Forelimb muscle (tissue), 1 donor: ENCODE measurements at regions not wholly inside any gene's neighbourhood (a gene's known extent, or its start where the extent isn't known, plus 50 kb on each side); places are given as distances from the start of the nearest gene placed in this dataset.
"Not testable (repeated sequence)": the region's sequence is repeated elsewhere in the genome, so short reads cannot be mapped to it uniquely, and the experiment has no call there.

Source experiments
- DNase-seq: peaks from one replicate; pipeline ENCODE4 v3.0.0-alpha.2; 2013; ENCODE audit warnings: low read depth

DNA sequence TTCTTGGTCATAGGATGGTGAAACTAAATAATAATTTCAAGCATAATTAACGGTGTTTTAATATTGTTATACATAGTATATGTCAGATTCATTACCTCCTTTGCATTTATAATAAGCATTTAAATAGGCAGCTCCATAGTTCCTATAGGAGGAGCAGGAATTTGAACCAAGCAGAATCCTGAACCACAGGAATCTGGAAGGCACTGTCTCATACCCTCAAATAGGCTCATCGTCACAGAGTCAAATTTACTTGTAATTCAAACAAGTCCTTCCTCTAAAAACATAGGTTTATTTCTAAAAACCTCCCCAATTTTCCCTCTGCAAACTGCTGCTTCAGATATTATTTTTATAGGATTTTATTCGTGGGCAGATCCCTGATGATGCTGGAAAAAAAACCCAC, 376.3 kb upstream of the ARHGEF26 start:
- no peak for DNase-seq

DNA sequence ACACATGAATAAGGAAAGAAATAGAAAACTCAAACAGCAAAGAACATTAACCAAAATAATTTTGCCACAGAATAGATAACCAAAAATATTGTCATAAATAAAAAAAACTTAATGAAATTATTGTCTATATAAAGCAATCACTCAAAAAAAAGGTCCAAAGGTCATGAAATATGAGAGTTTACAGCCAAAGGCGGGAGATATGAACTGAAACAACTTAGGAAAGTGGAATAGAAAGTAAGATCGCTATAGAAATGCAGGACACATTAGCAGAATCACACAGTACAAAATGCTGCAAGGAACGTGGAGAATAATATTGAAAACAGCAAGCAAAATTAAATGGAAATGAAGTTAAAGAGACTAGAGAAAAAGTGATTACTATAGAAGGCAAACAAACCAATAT, 375.0 kb upstream of the ARHGEF26 start:
- DNase-seq: no peak

DNA sequence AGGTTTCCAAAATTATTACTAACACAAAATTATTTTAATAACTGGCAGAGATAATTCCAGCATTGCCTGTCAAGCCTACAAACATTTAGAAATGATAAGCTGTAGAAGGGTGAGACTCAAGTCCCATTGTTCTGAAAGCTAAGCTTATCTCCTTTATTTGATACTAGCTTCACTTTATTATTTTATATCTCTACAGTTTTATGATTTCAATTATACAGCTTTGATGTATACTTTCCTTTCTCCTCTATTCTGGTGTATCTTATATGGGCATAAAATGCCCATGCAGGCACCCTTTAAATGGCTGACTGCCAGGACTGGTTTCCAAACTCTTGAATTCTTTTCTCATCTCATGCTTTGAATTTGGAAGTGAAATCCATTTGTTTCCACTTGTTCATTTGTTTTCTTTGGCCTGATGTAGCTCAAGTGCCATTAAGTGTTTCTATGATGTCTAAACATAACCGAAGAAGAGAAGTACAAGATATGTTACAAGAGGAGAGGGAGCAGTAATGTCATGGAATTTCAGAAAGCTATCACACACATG, 372.1 kb upstream of the ARHGEF26 start:
- no peak for DNase-seq

DNA sequence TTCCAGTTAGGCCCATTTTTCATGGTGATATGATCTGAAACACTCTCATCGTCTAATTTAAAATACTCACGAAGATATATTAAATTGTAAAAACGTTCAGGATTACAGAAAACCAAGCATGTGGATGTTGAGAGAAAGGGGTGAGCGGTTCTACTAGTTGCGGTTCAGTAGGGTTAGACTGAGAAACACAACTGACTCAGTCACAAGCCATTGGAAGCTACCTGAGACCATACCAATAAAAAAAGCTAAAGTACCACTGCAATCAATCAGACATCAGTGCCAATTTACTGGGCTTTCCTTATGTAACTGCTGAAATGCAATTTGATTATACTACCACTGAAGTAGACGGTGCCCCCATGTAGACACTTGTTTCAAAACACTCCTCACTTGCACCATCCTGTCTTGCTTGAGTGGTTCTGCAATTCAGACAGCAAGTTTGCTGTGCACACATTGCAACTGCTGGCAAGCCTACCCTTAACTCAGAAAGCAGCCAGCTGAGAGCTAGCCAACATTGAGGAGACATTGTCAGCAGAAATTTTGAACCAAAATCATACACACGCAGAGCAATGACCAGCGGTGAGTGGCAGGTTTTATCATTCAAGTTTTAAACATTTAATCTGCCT, 368.7 kb upstream of the ARHGEF26 start:
- DNase-seq: no peak

DNA sequence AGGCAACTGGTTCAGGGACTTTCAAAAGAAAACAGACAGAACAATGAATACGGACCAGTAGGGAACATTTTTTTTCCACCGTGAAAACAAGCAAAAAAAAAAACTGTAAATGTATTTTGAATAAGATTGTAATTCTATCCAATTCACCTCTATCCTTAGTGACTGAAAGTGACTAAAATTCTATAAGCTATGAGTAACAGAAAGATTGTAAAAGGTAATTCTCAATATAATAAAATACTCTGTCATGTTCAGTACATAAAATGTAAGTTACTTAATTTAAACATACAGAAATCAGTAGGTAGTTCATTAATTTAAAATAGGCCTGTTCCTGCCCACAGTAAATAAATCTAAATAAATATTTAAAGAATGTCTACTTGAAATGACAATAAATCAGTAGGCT, 368.2 kb upstream of the ARHGEF26 start:
- no peak for DNase-seq

DNA sequence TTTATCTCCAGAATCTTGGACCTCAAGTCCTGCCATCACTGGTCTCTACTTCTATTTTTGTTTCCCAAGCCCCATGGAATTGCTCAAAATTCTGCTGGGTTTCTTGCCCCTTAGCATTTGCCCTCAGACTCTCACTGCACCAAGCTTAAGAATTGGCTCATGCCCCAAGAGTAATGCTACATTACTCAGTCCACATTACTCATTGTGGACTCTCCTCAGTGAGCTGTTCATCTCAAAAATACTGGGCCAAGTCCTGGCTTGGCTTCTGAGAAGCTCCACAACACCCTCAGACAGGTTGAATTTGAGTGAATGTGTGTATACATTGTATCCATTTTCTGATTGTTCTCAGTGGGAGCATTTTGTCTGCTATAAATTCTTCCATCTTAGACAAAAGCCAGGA, 364.4 kb upstream of the ARHGEF26 start:
- no peak for DNase-seq

DNA sequence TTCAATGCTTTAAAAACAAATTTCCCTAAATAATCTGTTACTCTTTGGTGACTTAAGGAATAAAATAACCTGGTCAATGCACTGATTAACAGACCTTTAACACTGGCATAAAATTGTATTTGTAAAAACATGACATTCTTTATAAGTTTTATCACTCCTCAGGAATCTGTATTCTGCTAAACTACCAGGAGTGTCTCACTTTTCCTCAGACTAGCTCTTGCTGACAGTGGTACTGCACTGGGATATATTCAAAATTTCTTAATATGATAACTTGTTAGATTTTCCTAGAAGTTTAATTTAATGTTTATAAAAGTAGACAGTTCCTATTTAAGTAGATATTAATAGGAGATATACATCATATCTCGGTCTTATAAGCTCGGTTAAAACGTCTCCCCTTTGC, 363.4 kb upstream of the ARHGEF26 start:
- DNase-seq: no peak

DNA sequence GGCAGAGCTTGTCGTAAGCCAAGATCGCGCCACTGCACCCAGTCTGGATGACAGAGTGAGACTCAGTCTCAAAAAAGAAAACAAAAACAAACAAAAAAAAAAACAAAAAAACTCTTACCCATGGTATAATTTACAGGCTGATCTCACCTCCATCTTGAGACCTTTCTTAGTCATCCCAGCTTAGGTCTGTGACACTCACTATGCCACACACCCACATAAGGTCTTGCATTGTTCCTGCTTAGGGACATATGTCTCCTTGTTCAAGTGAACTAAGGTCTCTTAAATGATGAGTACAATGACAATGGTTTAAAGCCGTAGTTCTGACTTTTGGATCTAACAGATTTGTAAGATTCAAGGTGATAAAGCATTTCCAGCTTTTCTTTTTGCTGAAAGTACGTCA, 360.2 kb upstream of the ARHGEF26 start:
- no peak for DNase-seq

DNA sequence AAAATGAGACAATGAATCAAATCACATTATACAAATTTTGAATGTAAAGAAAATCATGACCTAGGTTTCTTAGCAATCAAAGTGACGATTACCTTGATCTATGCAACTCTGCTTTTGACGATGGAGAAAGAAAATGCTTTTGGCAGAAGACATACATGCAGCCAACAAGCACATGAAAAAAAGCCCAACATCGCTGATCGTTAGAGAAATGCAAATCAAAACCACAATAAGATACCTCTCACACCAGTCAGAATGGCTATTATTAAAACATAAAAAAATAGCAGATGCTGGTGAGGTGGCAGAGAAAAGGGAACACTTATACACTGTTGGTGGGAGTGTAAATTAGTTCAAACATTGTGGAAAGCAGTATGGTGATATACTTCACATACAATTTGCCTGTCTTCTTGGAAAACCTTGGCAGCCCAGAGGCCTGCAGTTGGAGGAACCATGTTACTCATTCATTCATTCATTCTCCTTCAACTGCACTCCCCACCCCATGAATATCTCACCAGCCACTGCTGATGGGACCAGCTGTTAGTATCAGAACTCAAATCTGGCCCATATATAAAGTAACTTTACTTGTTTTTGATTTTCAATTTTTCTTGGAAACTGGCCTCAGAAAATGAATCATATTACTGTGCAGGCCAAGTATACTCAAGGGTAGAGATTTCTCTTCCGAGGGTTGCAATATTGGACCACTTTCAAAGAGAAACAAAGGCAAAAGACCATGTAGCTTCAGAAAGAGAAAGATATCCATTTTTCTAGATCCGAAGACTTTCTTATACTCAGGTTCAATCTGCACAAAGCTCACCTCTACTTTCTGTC, 358.6 kb upstream of the ARHGEF26 start:
- DNase-seq: no peak

DNA sequence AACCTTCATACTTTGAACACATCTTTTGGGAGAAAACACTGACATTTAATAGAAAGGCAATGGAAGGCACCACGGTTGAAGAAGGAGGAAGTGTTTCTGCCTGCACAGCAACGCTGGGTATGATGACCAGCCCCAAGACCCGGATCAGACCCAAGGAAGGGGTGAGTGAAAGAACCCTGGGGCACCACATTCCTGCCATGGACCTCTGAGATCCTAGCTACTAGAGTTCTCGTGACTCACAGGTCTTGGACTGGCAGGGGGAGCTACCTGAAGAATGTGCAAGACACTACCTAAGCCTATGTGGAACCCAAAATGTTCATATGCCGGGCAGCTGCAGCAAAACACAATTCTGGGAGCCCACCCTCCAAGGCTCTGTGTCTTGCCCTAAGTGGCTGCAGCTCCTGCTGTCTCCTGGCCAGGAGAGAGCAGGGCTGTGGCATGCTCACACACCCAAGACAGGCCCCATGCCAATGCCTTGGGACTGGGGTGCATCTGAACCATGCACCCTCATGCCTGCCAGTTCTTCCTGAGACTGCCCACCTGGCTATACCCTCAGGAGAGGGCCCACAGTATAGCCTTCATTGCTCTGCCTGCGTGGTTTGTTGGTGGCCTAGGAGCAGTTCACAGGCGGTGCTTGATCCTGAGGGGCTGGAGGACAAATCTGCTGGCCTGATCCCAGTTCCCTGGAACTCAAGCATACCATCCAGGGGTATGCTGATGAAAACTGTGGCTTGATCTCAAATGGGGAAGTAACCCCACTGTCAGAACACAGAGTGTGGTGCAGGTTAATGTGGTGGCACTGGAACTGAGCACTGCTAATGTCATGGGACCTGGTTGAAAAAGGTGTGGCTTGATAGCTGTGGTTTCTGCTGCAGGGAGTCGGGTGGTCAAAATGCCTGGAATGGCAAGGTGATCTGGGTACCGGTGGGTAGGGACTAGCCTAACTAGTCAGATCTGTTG, 353.3 kb upstream of the ARHGEF26 start:
- DNase-seq: no peak

DNA sequence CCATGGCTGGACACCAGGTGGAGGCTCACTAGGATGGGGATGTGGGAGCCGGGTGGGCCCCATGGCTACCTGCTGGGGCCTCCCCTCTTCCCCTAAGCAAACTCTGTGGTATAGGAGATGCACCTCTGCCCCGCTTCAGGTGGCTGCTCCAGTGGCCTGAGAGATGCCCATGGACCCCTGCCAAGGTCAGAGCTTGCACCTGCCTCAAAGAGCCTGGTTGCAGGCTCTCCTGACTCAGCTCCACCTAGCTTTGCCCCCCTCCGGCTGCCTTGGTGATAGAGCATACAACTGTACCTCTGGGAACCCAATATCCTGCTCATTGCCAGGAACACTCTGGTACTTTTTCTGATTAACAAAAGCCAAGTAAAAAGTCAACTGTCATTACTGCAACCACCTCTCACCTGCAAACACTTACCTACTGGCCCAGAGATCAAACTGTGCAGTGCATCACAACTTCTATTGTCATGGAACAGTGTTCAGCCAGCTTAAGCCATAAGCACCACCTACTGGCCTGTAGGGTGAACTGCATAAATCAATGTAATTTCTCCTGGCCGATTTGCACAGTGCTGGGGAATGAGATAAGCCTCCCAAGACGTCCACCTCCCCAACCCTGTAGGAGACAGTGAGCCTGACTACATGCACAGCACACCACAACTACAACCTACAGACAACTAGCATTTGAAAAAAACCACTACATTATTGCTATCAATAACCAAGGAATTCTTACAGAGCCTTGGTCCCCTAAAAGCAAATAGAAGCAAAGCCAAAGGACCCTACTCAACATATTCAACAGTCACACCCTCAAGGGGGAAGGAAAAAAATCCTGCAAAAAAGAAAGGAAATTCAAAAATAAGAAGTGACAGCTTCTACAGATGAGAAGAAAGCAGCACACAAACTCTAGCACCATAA, 352.4 kb upstream of the ARHGEF26 start:
- DNase-seq: no peak

DNA sequence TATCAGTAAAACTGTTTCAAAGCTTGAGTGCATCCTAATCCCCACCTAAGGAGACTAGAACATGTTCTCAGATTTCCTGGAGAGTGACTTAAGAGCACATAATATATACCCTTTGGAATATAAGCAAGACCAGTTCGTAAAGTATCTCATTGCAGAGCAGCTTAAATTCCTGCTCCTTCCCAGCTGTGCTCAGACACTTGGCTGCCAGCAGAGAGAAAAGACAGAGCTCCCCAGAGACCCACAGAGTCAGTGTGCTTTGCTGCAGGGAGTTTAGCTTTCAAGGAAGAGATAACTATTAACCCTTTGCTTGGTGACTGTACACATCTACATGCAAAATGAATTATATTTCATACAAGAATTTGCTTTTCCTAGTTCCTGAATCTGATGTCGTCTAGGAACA, 338.1 kb upstream of the ARHGEF26 start:
- DNase-seq: peak; percentile 70

DNA sequence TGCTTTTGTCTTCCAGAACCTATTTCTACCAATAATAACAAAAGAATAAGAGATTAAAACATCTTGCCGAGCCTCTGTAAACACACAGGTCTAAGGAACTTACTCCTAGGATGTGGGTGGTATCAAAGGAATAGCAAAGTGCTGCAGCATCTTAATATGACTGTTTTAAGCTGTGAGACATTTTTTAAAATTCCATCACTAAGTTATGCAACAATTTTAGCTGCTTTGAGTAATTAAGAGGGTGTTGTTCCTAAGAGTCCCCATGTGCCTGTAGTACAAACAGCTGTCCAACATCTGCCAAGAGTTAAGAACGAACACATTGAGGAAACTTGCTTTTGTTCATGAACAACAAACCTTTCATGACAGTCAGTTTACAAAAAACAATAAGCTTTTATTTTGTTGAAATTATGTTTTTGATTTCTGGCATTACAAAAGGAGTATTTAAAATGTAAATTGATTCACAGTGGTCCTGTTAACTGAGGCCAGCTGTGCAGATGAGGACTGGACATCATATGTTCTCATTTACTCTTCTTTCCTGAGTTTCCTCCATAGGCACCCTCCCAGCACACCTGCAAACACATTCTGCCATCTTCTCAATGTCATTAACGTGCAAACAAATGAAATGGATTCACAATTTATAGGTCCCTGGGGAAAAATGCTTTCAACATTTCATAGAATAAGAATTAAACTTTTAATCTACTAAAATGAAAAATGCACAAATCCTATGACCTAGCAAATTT, 337.3 kb upstream of the ARHGEF26 start:
- DNase-seq: peak; percentile 57

DNA sequence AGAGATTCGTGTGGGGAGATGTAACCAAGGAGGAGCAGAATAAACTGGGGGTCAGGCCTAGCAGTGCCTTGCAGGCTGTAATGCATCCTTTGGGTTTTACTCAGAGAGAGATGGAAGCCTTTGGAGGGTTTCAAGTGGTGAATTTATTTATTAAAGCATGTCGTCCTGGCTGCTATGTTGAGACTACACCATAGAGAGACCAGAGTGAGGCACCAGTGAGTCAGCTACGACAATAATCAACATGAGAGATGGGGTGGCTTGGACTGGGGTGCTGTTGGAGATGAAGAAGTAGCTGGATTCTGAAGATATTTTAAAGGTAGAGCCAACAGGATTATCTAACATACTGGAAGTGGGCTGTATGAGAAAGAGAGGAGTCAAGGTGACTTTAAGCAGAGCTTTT, 335.3 kb upstream of the ARHGEF26 start:
- DNase-seq: no peak

DNA sequence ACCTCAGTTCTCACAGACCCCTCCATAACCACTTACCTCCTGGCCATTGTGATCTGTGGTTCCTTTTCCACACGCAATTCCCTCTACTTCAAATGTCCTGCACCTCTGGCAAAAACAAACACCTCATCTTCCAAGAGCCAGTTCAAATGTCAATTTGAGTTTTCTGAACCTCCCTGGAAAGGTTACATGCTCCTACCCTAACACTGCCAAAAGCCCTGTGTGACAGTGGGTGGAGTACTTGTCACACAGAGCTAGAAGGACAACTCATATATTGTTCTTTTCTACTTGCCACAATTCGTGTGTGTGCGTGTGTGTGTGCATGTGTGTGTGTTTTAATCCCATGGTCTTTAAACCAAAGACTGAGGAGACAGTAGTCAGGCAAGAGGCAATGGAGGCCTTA, 331.8 kb upstream of the ARHGEF26 start:
- DNase-seq: no peak

DNA sequence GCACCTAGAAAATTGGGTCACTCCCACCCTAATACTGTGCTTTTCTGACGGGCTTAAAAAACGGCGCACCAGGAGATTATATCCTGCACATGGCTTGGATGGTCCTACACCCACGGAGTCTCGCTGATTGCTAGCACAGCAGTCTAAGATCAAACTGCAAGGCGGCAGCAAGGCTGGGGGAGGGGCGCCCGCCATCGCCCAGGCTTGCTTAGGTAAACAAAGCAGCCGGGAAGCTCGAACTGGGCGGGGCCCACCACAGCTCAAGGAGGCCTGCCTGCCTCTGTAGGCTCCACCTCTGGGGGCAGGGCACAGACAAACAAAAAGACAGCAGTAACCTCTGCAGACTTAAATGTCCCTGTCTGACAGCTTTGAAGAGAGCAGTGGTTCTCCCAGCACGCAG, 324.1 kb upstream of the ARHGEF26 start:
- DNase-seq: not testable (repeated sequence)

DNA sequence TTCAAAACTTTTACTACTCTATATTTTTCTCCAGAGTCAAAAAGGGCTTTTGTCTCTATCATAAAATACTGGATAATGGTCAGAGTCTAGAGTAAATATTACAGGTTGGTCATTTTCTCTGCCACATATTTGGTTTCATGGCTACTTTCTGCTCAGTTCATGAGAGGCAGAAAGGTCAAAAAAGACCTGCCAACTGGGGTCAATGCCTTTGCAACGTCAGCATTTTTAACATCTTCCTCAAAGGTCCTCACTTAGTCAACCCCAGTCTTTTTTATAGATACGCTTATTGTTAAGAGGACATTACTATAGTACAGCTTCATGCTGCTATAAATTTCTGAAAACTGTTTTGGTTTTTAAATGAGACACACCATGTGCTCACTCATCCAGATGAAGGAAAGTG, 312.1 kb upstream of the ARHGEF26 start:
- no peak for DNase-seq

DNA sequence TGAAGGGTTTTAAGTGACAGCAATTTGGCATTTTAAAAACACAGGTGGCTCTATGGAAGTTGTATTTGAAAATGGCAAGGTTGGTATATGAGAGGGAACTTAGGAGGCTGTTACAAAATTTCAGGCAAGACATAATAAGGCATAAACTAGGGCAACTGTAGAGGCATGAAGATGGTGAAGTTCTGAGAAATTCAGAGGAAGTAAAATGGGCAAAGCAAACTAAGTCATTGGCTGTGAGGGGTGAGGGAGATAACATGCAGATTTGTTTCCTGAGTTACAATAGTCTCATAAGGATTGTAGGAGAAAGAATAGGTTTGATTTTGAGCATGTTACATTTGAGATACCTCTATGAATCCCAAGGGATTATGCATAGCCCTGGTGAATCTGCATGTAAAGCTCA, 302.9 kb upstream of the ARHGEF26 start:
- DNase-seq: no peak

DNA sequence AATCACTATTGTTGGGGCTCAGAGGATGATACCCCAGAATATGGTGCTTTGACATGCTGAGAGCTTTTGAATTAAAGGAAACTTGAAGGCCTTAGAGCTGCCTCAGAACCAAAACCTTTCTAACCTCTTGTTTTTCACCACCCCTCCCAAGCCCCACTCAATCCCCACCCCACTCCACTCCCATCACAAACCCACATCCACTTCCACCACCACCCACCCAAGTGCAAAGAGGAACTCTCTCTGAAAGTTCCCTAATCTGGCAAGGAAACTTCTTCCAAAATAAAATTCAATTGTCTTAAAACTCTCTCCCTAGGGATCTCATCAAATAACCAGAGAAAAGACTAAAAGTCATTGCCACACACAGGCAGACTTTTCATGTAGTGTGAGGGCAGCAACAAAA, 301.2 kb upstream of the ARHGEF26 start:
- no peak for DNase-seq

DNA sequence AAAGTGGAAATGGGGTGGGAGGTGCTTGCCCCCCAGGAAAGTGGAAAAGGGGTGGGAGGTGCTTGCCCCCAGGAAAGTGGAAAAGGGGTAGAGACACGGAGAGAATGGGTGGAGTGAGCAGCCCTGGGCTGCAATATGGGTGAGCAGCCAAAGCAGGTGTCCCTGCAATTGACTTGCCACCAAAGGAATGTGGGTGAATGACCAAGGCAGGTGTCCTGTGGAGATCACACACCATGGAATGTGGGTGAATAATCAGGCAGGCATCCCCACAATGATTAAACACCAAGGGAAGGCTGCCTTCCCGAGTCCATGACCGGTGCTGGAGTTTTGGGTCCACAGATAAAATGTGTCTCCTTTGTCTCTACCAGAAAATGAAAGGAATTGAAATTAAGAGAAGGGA, 292.8 kb upstream of the ARHGEF26 start:
- DNase-seq: not testable (repeated sequence)
